LNCaP clone FGC (cell line): ENCODE measurements at regions not wholly inside any gene's neighbourhood (a gene's known extent, or its start where the extent isn't known, plus 50 kb on each side); places are given as distances from the start of the nearest gene placed in this dataset.

Experiments
- DNase-seq: peaks from one replicate; pipeline ENCODE4 v3.0.0-alpha.2; 2011; ENCODE audit warnings: low read depth
- H3K4me3 ChIP-seq: 2 replicates; pipeline ENCODE4 v1.5.1; 2011; ENCODE audit warnings: mild to moderate bottlenecking, low read depth, low read length, control low read depth
- CTCF ChIP-seq: IDR thresholded peaks from 2 replicates; pipeline ENCODE4 v1.5.1; 2012; ENCODE audit warnings: mild to moderate bottlenecking; ENCODE audit not compliant: control insufficient read depth, insufficient read depth; ENCODE audit errors: extremely low read depth

- H3K4me3 ChIP-seq, result no peak overlapping the region
- TF ChIP-seq CTCF, result no peak
- DNase-seq, result no peak
Observed at GRCh38 chr9:22198681-22199080, 189.6 kb upstream of the CDKN2B start.

GRCh38 chr9:22201256-22201655, 192.2 kb upstream of the CDKN2B start:
- no peak for DNase-seq
- no peak for TF ChIP-seq CTCF
- no peak overlapping the region for H3K4me3 ChIP-seq

- no peak overlapping the region for H3K4me3 ChIP-seq
- no peak for DNase-seq
- no peak for TF ChIP-seq CTCF
Observed at GRCh38 chr9:22203371-22204138, 194.4 kb upstream of the CDKN2B start.

- DNase-seq, result no peak
- no peak overlapping the region for H3K4me3 ChIP-seq
- no peak for TF ChIP-seq CTCF
Observed at GRCh38 chr9:22204240-22204639, 195.1 kb upstream of the CDKN2B start.

GRCh38 chr9:22206833-22207232, 197.7 kb upstream of the CDKN2B start:
- TF ChIP-seq CTCF, result no peak
- no peak overlapping the region for H3K4me3 ChIP-seq
- DNase-seq, result no peak

GRCh38 chr9:22208846-22209585, 199.9 kb upstream of the CDKN2B start:
- no peak overlapping the region for H3K4me3 ChIP-seq
- TF ChIP-seq CTCF, result no peak

More at GRCh38 chr9:22208846-22209585, 199.9 kb upstream of the CDKN2B start:
- no peak for DNase-seq
